Neural crest cell (in vitro differentiated cells): ENCODE measurements at regions not wholly inside any gene's neighbourhood (a gene's known extent, or its start where the extent isn't known, plus 50 kb on each side); places are given as distances from the start of the nearest gene placed in this dataset.

Experiments
- DNase-seq: peaks from one replicate; pipeline ENCODE4 v3.0.0; 2021; ENCODE audit warnings: low read depth, mixed read lengths, low spot score
- H3K27ac Mint-ChIP-seq: one replicate; pipeline ENCODE4 v1.8.0; 2021; ENCODE audit warnings: mild to moderate bottlenecking, mixed read lengths; ENCODE audit not compliant: unreplicated experiment
- H3K27me3 Mint-ChIP-seq: 2 replicates; pipeline ENCODE4 v1.8.0; 2021; ENCODE audit warnings: low read depth, mild to moderate bottlenecking, mixed read lengths
- H3K36me3 Mint-ChIP-seq: 2 replicates; pipeline ENCODE4 v1.8.0; 2021; ENCODE audit warnings: low read depth, mild to moderate bottlenecking, mixed read lengths
- H3K4me1 Mint-ChIP-seq: 2 replicates; pipeline ENCODE4 v1.8.0; 2021; ENCODE audit warnings: mixed read lengths
- H3K4me3 Mint-ChIP-seq: one replicate; pipeline ENCODE4 v1.8.0; 2021; ENCODE audit warnings: mild to moderate bottlenecking, mixed read lengths
- H3K9me3 Mint-ChIP-seq: 2 replicates; pipeline ENCODE4 v1.8.0; 2021; ENCODE audit warnings: mixed read lengths
- CTCF ChIP-seq: fragments of 200-600 bp; sonication (generic); conservative IDR thresholded peaks from 2 replicates; pipeline ENCODE4 v1.5.0; 2021; ENCODE audit warnings: antibody characterized with exemption, mild to moderate bottlenecking

DNA sequence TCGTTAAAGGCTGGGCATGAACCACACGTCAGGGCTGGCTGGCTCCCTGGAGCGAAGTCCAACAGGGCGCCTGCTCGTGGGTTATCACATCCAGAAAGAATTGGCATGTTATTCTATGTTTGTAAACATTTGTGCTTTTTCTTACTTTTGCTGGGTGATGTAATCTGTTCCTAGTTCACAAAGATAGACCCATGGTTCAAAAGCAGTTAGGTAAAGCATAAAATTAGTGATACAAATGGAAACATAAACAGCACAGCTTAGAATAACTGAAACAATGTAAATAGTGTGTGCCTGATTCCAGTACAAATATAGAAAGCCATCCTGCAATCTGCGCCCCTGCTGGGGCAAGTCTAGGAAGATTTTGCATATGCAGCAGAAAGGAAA, 184.0 kb upstream of the C1orf174 start:
- Mint-ChIP-seq H3K4me1 (peaks cover 41% of the 10 kb centered on the region), H3K27ac (no peak overlapping the region), H3K36me3 (peaks cover 3% of the 10 kb centered on the region), H3K9me3 (peaks cover 8% of the 10 kb centered on the region), H3K27me3 (no peaks in the 10 kb centered on the region), H3K4me3 (no peak overlapping the region)
- no peak for TF ChIP-seq CTCF
- no peak for DNase-seq

GRCh38 chr1:4084446-4084845, 184.4 kb upstream of the C1orf174 start:
- Mint-ChIP-seq H3K27me3 (no peaks in the 10 kb centered on the region), H3K27ac (no peak overlapping the region), H3K36me3 (peaks cover under 1% of the 10 kb centered on the region), H3K4me3 (no peak overlapping the region), H3K4me1 (peaks cover 41% of the 10 kb centered on the region), H3K9me3 (peaks cover 6% of the 10 kb centered on the region)
- TF ChIP-seq CTCF = no peak
- no peak for DNase-seq

DNA sequence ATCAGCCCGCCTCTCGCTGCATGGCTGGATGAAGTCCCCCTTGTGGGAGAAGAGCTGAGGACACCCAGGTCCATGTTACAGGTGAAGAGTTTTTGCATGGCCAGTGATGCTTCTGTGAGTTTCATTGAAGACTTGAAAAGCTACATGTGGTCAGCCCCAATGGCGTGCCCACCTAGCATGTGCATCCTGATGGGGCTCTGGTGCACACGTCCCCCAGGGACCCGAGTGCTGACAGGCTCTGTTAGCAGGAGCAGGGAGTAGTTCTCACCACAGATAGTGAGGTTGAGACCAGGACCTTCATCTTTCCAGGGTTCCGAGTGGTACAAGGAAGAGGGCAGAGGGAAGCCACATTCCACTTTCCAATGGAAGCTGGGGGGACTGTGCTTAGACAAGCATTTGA, 184.8 kb upstream of the C1orf174 start:
- Mint-ChIP-seq H3K36me3 (no peaks in the 10 kb centered on the region), H3K27ac (no peak overlapping the region), H3K27me3 (no peaks in the 10 kb centered on the region), H3K4me3 (no peak overlapping the region), H3K4me1 (peaks cover 41% of the 10 kb centered on the region), H3K9me3 (peaks cover 5% of the 10 kb centered on the region)
- DNase-seq = no peak
- TF ChIP-seq CTCF = no peak

DNA sequence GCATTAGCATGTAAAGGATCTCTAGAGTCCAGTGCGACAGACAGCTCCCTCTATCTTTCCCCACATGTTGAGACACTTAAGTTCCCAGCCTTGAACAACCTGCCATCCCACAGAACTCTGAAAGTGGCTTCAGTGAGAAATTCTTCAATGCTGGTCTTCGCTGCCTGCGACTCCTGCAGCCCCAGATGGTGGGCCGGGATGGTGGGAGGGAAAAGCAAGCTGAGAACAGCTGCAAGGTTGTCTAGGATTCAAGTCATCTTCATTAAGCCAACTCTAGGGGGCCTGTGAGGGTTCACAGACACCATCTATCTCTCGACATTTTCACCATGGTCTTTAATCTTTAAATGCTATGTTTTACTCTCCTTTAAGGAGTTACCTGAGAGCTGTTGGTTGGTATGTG, 185.5 kb upstream of the C1orf174 start:
- Mint-ChIP-seq H3K9me3 (peaks cover 2% of the 10 kb centered on the region), H3K4me1 (peaks cover 41% of the 10 kb centered on the region), H3K36me3 (no peaks in the 10 kb centered on the region), H3K27ac (no peak overlapping the region), H3K27me3 (no peaks in the 10 kb centered on the region), H3K4me3 (no peak overlapping the region)
- TF ChIP-seq CTCF = no peak
- DNase-seq = no peak

- Mint-ChIP-seq H3K36me3 (no peaks in the 10 kb centered on the region), H3K4me3 (no peak overlapping the region), H3K27ac (peak overlapping the region; percentile 45), H3K9me3 (no peaks in the 10 kb centered on the region), H3K27me3 (no peaks in the 10 kb centered on the region), H3K4me1 (peaks cover 41% of the 10 kb centered on the region)
- DNase-seq = no peak
- TF ChIP-seq CTCF = no peak
Observed at GRCh38 chr1:4086085-4086850, 186.2 kb upstream of the C1orf174 start.
